Ovary (tissue), 3 donors: ENCODE measurements at regions not wholly inside any gene's neighbourhood (a gene's known extent, or its start where the extent isn't known, plus 50 kb on each side); places are given as distances from the start of the nearest gene placed in this dataset.

ENCODE experiments used
- CTCF ChIP-seq, 3 donors: fragments of 450-650 bp in 2 of 3; fragments of 200-600 bp in 1 of 3; IDR thresholded peaks; one replicate each; pipeline versions ENCODE4 v1.5.1 to v1.8.0; 2016 to 2022; ENCODE audit warnings: antibody characterized with exemption in 3 of 3, mild to moderate bottlenecking in 1 of 3
- EP300 ChIP-seq: sonication (generic); formaldehyde crosslinking; IDR thresholded peaks from one replicate; pipeline ENCODE4 v1.6.1; 2017; ENCODE audit warnings: antibody characterized with exemption
- POLR2A ChIP-seq: fragments of 450-650 bp; IDR thresholded peaks from one replicate; pipeline ENCODE4 v1.6.1; 2017; ENCODE audit warnings: antibody characterized with exemption, mild to moderate bottlenecking, moderate library complexity
- donor health status: DM: no; HTN: no; CAD: no.

- TF ChIP-seq POLR2A, result no peak
- TF ChIP-seq CTCF (IDR thresholded peaks at IDR 0.05), result no peak
- no peak for TF ChIP-seq EP300
These were observed 238.8 kb downstream of the OPA1 start for GRCh38 chr3:193831495-193832455.
